Panc1 (cell line): ENCODE measurements at regions not wholly inside any gene's neighbourhood (a gene's known extent, or its start where the extent isn't known, plus 50 kb on each side); places are given as distances from the start of the nearest gene placed in this dataset.

ENCODE experiments used
- ATAC-seq: fragments of 200-7000 bp; cut with Tn5 transposase; 2 replicates; pipeline ENCODE4 v1.9.1; 2020; ENCODE audit warnings: mild to moderate bottlenecking, moderate library complexity
- BruUV-seq: library from RNA; stranded (reverse); fragments of 400-500 nt; replicated peaks from 2 replicates; lab custom pipeline; 2021; lab: Mats Ljungman, UMichigan
- CTCF ChIA-PET: fragments of 300-600 bp; sonication (Branson Sonifier 250); formaldehyde crosslinking; loops from one replicate; lab custom pipeline; 2022; ENCODE audit warnings: antibody characterized with exemption; lab: Charles Lee
- POLR2A ChIA-PET: fragments of 300-600 bp; sonication (Branson Sonifier 250); formaldehyde crosslinking; loops from one replicate; lab custom pipeline; 2022; ENCODE audit warnings: antibody characterized with exemption; lab: Charles Lee
- DNase-seq: peaks from one replicate; pipeline ENCODE4 v3.0.0-alpha.2; 2010; ENCODE audit warnings: low read depth, low spot score
- H3K27ac ChIP-seq: 2 replicates; pipeline ENCODE4 v1.5.1; 2011; ENCODE audit warnings: mild to moderate bottlenecking, low read length, inconsistent platforms
- H3K27me3 ChIP-seq: fragments of 200-500 bp; sonication (Bioruptor generic); 2 replicates; pipeline ENCODE4 v1.6.0; 2014; ENCODE audit warnings: low read length, inconsistent platforms; ENCODE audit not compliant: control insufficient read depth, insufficient read depth
- H3K36me3 ChIP-seq: fragments of 200-500 bp; sonication (Bioruptor generic); 2 replicates; pipeline ENCODE4 v1.5.1; 2014; ENCODE audit warnings: inconsistent platforms, mild to moderate bottlenecking, low read length, moderate library complexity; ENCODE audit not compliant: control insufficient read depth, insufficient read depth
- H3K4me1 ChIP-seq: 2 replicates; pipeline ENCODE4 v1.5.1; 2011; ENCODE audit warnings: inconsistent platforms, mild to moderate bottlenecking, low read length, moderate library complexity; ENCODE audit not compliant: control insufficient read depth, insufficient read depth
- H3K4me3 ChIP-seq, 2 experiments: 2 replicates each; pipeline ENCODE4 v1.5.1; 2011 to 2012; ENCODE audit warnings: low read depth in 2 of 2, low read length in 2 of 2, mild to moderate bottlenecking in 2 of 2, inconsistent platforms in 1 of 2, moderate library complexity in 1 of 2
- H3K9me3 ChIP-seq: fragments of 200-500 bp; sonication (Bioruptor generic); 2 replicates; pipeline ENCODE4 v1.5.1; 2014; ENCODE audit warnings: low read depth, mild to moderate bottlenecking, inconsistent platforms, low read length, moderate library complexity; ENCODE audit not compliant: control insufficient read depth, insufficient read depth
- POLR2AphosphoS5 ChIP-seq: IDR thresholded peaks from 2 replicates; pipeline ENCODE4 v1.6.1; 2012; ENCODE audit warnings: mild to moderate bottlenecking, low read depth, low read length, moderate library complexity
- SIN3A ChIP-seq: IDR thresholded peaks from 2 replicates; pipeline ENCODE4 v1.6.1; 2012; ENCODE audit warnings: low read depth, mild to moderate bottlenecking, low read length, moderate library complexity, borderline replicate concordance; ENCODE audit not compliant: insufficient read depth
- TCF7L2 ChIP-seq: IDR thresholded peaks from 2 replicates; pipeline ENCODE4 v1.6.1; 2011; ENCODE audit warnings: mild to moderate bottlenecking, low read depth, low read length, inconsistent platforms
- in situ Hi-C: cut with HindIII; loops from 2 replicates; pipeline ENCODE4 v1.10.0; 2016; ENCODE audit warnings: low sequenced_read_pairs, low pct_unique_long_range_greater_than_20kb
- intact Hi-C: fragments of 100-400 bp; cut with micrococcal nuclease; formaldehyde crosslinking; loops from one replicate; pipeline ENCODE4 v1.10.0; 2022; ENCODE audit not compliant: unreplicated experiment
- TF ChIP-seq, protein P1 (sequence below): fragments of 450-650 bp; IDR thresholded peaks from 2 replicates; pipeline ENCODE4 v1.5.1; 2017; ENCODE audit warnings: mild to moderate bottlenecking
- TF ChIP-seq, protein P2 (sequence below), 2 experiments: IDR thresholded peaks; 2 replicates each; pipeline ENCODE4 v1.6.1; 2011 to 2012; ENCODE audit warnings: low read depth in 2 of 2, control low read depth in 1 of 2, low read length in 1 of 2, mild to moderate bottlenecking in 1 of 2, moderate library complexity in 1 of 2; ENCODE audit not compliant: insufficient read depth in 1 of 2

DNA sequence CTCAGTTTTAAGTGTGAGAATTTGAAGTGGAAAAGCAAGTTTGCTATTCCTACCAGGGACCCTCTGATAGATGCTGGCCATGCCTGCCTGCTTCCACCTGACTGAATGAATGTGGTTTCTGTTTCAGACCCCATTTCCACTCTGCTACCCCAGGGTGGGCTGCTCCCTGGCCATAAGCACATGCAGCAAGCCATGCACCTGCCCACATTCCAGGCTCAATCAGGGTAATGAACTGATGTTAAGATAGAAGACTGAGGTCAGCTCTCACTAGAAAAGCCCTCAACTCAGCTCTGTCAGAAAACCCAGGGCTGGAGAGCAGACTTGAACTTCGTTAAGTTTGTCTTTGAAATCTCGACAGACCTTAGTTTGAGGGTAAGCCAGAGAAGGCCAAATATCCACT is 333.9 kb downstream of the CYRIA start:
- ChIA-PET POLR2A (no interaction called here), CTCF (no interaction called here)
- no peak for DNase-seq
- in situ Hi-C loops (no loop called here), intact Hi-C loops (no loop called here)
- ATAC-seq = no peak
- H3K27ac ChIP-seq = no peak overlapping the region
- no peaks in the 10 kb centered on the region for H3K4me1 ChIP-seq
- no peaks in the 10 kb centered on the region for H3K36me3 ChIP-seq
- no peaks in the 10 kb centered on the region for H3K27me3 ChIP-seq
- no TSS peak for BruUV-seq
- H3K4me3 ChIP-seq = no peak overlapping the region
- TF ChIP-seq TCF7L2 (no peak), POLR2AphosphoS5 (no peak), SIN3A (no peak)
- TF ChIP-seq, protein P1, sequence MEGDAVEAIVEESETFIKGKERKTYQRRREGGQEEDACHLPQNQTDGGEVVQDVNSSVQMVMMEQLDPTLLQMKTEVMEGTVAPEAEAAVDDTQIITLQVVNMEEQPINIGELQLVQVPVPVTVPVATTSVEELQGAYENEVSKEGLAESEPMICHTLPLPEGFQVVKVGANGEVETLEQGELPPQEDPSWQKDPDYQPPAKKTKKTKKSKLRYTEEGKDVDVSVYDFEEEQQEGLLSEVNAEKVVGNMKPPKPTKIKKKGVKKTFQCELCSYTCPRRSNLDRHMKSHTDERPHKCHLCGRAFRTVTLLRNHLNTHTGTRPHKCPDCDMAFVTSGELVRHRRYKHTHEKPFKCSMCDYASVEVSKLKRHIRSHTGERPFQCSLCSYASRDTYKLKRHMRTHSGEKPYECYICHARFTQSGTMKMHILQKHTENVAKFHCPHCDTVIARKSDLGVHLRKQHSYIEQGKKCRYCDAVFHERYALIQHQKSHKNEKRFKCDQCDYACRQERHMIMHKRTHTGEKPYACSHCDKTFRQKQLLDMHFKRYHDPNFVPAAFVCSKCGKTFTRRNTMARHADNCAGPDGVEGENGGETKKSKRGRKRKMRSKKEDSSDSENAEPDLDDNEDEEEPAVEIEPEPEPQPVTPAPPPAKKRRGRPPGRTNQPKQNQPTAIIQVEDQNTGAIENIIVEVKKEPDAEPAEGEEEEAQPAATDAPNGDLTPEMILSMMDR = no peak
- TF ChIP-seq, protein P2, sequence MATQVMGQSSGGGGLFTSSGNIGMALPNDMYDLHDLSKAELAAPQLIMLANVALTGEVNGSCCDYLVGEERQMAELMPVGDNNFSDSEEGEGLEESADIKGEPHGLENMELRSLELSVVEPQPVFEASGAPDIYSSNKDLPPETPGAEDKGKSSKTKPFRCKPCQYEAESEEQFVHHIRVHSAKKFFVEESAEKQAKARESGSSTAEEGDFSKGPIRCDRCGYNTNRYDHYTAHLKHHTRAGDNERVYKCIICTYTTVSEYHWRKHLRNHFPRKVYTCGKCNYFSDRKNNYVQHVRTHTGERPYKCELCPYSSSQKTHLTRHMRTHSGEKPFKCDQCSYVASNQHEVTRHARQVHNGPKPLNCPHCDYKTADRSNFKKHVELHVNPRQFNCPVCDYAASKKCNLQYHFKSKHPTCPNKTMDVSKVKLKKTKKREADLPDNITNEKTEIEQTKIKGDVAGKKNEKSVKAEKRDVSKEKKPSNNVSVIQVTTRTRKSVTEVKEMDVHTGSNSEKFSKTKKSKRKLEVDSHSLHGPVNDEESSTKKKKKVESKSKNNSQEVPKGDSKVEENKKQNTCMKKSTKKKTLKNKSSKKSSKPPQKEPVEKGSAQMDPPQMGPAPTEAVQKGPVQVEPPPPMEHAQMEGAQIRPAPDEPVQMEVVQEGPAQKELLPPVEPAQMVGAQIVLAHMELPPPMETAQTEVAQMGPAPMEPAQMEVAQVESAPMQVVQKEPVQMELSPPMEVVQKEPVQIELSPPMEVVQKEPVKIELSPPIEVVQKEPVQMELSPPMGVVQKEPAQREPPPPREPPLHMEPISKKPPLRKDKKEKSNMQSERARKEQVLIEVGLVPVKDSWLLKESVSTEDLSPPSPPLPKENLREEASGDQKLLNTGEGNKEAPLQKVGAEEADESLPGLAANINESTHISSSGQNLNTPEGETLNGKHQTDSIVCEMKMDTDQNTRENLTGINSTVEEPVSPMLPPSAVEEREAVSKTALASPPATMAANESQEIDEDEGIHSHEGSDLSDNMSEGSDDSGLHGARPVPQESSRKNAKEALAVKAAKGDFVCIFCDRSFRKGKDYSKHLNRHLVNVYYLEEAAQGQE (IDR thresholded peaks at IDR 0.05; ENCODE audit: insufficient read depth in 1 of 2, low read depth in 2 of 2, low read length in 1 of 2) = no peak
- no peaks in the 10 kb centered on the region for H3K9me3 ChIP-seq

DNA sequence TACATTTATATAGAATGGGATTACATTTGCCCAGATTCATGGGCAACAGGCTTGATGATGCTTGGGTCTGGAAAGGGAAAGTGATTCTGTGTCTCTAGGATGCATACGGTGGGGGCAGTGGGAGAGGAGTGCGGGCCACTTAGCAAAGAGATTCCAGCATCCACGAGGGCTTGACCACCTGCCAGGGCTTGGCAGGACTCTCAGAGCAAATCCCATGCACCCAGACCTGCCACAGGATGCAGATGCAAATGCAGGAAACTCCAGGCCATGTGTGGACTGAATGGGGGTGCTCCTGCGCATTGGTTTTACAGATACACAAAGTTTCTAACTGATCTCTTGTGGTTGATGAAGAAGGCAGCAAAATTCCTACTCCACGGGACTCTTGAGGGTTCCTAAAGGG is 334.7 kb downstream of the CYRIA start:
- no peaks in the 10 kb centered on the region for H3K27me3 ChIP-seq
- H3K36me3 ChIP-seq = no peaks in the 10 kb centered on the region
- POLR2A ChIA-PET = no interaction called here
- ATAC-seq = no peak
- H3K9me3 ChIP-seq = no peaks in the 10 kb centered on the region
- H3K4me1 ChIP-seq = no peaks in the 10 kb centered on the region
- H3K4me3 ChIP-seq = no peak overlapping the region
- no peak overlapping the region for H3K27ac ChIP-seq
- DNase-seq = no peak
- no TSS peak for BruUV-seq
- in situ Hi-C loops = no loop called here
- intact Hi-C loops = no loop called here
- CTCF ChIA-PET = no interaction called here
- TF ChIP-seq POLR2AphosphoS5 (no peak), SIN3A (no peak), TCF7L2 (no peak)
- TF ChIP-seq, protein P2 (IDR thresholded peaks at IDR 0.05; ENCODE audit: insufficient read depth in 1 of 2, low read depth in 2 of 2, low read length in 1 of 2) = no peak
- TF ChIP-seq, protein P1 = no peak
